IPS DF 4.7 (cell line): ENCODE measurements at regions not wholly inside any gene's neighbourhood (a gene's known extent, or its start where the extent isn't known, plus 50 kb on each side); places are given as distances from the start of the nearest gene placed in this dataset.

ENCODE experiments used
- DNase-seq: peaks from one replicate; pipeline ENCODE4 v3.0.0-alpha.2; 2013; ENCODE audit warnings: low spot score; ENCODE audit errors: extremely low read depth

- no peak for DNase-seq
These were observed 502.8 kb downstream of the EIPR1 start for GRCh38 chr2:2874805-2875204.

- DNase-seq = no peak
These were observed 503.3 kb downstream of the EIPR1 start for GRCh38 chr2:2874341-2874740.

- DNase-seq = no peak
These were observed 504.2 kb downstream of the EIPR1 start for GRCh38 chr2:2873450-2873811.

GRCh38 chr2:2872713-2873449, 504.7 kb downstream of the EIPR1 start:
- DNase-seq = no peak

- no peak for DNase-seq
These were observed 505.4 kb downstream of the EIPR1 start for GRCh38 chr2:2872309-2872617.

- no peak for DNase-seq
These were observed 505.9 kb downstream of the EIPR1 start for GRCh38 chr2:2871480-2872308.

- no peak for DNase-seq
These were observed 507.5 kb downstream of the EIPR1 start for GRCh38 chr2:2870106-2870505.

GRCh38 chr2:2869553-2869952, 508.1 kb downstream of the EIPR1 start:
- DNase-seq = no peak

GRCh38 chr2:2868085-2868484, 509.5 kb downstream of the EIPR1 start:
- DNase-seq = no peak

- DNase-seq = no peak
These were observed 510.1 kb downstream of the EIPR1 start for GRCh38 chr2:2867397-2867979.

GRCh38 chr2:2866459-2866858, 511.2 kb downstream of the EIPR1 start:
- no peak for DNase-seq

- no peak for DNase-seq
These were observed 515.2 kb downstream of the EIPR1 start for GRCh38 chr2:2862386-2862785.

GRCh38 chr2:2861666-2862240, 515.9 kb downstream of the EIPR1 start:
- no peak for DNase-seq

GRCh38 chr2:2860589-2861300, 516.9 kb downstream of the EIPR1 start:
- no peak for DNase-seq

GRCh38 chr2:2859732-2860131, 517.9 kb downstream of the EIPR1 start:
- no peak for DNase-seq

GRCh38 chr2:2859164-2859563, 518.5 kb downstream of the EIPR1 start:
- no peak for DNase-seq

GRCh38 chr2:2856723-2857415, 520.7 kb downstream of the EIPR1 start:
- DNase-seq = no peak

GRCh38 chr2:2855297-2855696, 522.3 kb downstream of the EIPR1 start:
- DNase-seq = no peak

- no peak for DNase-seq
These were observed 522.3 kb upstream of the MYT1L start for GRCh38 chr2:2853346-2853745.

- no peak for DNase-seq
These were observed 521.0 kb upstream of the MYT1L start for GRCh38 chr2:2851806-2852777.
